ENCODE measurements at regions not wholly inside any gene's neighbourhood (a gene's known extent, or its start where the extent isn't known, plus 50 kb on each side); places are given as distances from the start of the nearest gene placed in this dataset.

- no peaks in the 10 kb centered on the region for H3F3A ChIP-seq (ENCODE audit: insufficient read depth)
- H3K9me3 ChIP-seq (ENCODE audit: insufficient read depth, low read length), result no peaks in the 10 kb centered on the region
- no peak overlapping the region for H3K4me3 ChIP-seq (ENCODE audit: insufficient read depth, low read length, poor library complexity, severe bottlenecking)
- no peaks in the 10 kb centered on the region for H3K9me2 ChIP-seq (replicated peaks; ENCODE audit: insufficient read depth, low read length)
- no peaks in the 10 kb centered on the region for H3K27me3 ChIP-seq (ENCODE audit: low read length)
- no peak overlapping the region for H3K4me2 ChIP-seq (ENCODE audit: low read depth, low read length, poor library complexity, severe bottlenecking)
- no peak overlapping the region for H3K9ac ChIP-seq (ENCODE audit: low read length)
- no peak overlapping the region for H2AFZ ChIP-seq (ENCODE audit: low read depth, low read length, severe bottlenecking)
- no peaks in the 10 kb centered on the region for H3K36me3 ChIP-seq (ENCODE audit: low read length)
- H3K79me2 ChIP-seq (ENCODE audit: insufficient read depth, low read length), result no peaks in the 10 kb centered on the region
- TF ChIP-seq EZH2phosphoT487 (conservative IDR thresholded peaks at IDR 0.05; ENCODE audit: low read length) (no peak), CTCF (IDR thresholded peaks at IDR 0.05; ENCODE audit: insufficient read depth, low read length, poor library complexity, severe bottlenecking) (no peak)
- no peak overlapping the region for H3K27ac ChIP-seq (ENCODE audit: low read depth, low read length)
- no peaks in the 10 kb centered on the region for H4K20me1 ChIP-seq (ENCODE audit: low read depth, low read length)
Observed at GRCh38 chr12:58496411-58497190, 423.7 kb downstream of the LRIG3 start.

DNA sequence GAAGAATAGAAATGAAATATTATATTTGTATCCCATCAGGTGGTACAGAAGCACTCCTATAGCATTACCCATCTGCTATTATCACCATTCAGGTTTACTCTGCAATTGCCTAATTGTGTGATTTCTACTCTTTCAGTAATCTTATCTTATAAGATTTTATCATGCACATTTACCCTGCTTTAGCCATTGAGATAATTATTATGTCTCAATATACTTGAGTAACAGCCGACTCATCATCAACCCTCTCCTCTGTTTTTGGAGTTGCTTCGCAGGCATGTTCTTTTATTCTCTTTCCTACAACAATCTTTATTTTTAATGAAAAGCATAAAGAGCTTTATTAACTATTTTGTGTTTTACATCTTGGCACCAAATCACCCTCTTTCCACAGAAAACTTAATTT lies 419.9 kb downstream of the LRIG3 start:
- Histone ChIP-seq H3K27ac (ENCODE audit: low read depth, low read length) (no peak overlapping the region), H3K79me2 (ENCODE audit: insufficient read depth, low read length) (no peaks in the 10 kb centered on the region), H3K36me3 (ENCODE audit: low read length) (no peaks in the 10 kb centered on the region), H3K9ac (ENCODE audit: low read length) (no peak overlapping the region), H3K4me2 (ENCODE audit: low read depth, low read length, poor library complexity, severe bottlenecking) (no peak overlapping the region), H3K27me3 (ENCODE audit: low read length) (no peaks in the 10 kb centered on the region), H2AFZ (ENCODE audit: low read depth, low read length, severe bottlenecking) (no peak overlapping the region), H4K20me1 (ENCODE audit: low read depth, low read length) (no peaks in the 10 kb centered on the region), H3K9me2 (replicated peaks; ENCODE audit: insufficient read depth, low read length) (no peaks in the 10 kb centered on the region), H3K9me3 (ENCODE audit: insufficient read depth, low read length) (no peaks in the 10 kb centered on the region), H3F3A (ENCODE audit: insufficient read depth) (no peaks in the 10 kb centered on the region), H3K4me3 (ENCODE audit: insufficient read depth, low read length, poor library complexity, severe bottlenecking) (no peak overlapping the region)
- TF ChIP-seq EZH2phosphoT487 (conservative IDR thresholded peaks at IDR 0.05; ENCODE audit: low read length) (no peak), CTCF (IDR thresholded peaks at IDR 0.05; ENCODE audit: insufficient read depth, low read length, poor library complexity, severe bottlenecking) (no peak)

DNA sequence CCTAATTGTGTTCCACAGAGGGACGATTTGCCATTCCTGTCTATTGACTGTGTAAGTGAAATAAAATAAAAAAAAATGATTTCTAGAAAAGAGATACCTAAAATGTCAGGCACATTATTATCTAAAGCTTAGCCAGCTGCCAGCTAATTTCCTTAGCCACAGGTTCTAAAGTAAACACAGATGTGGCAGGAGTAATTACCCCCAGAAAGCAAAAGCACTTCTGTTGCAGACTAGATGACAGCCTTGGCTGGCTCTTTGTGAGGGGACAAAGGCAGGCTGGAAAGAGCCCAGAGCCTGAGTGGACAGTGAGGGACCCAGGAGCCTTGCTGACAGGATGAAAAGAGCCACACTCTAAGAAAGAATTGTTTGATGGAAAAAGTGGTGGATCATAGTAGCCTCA lies 418.1 kb downstream of the LRIG3 start:
- no peaks in the 10 kb centered on the region for H4K20me1 ChIP-seq (ENCODE audit: low read depth, low read length)
- H3K36me3 ChIP-seq (ENCODE audit: low read length), result no peaks in the 10 kb centered on the region
- H3F3A ChIP-seq (ENCODE audit: insufficient read depth), result no peaks in the 10 kb centered on the region
- no peak overlapping the region for H3K4me3 ChIP-seq (ENCODE audit: insufficient read depth, low read length, poor library complexity, severe bottlenecking)
- H3K9me3 ChIP-seq (ENCODE audit: insufficient read depth, low read length), result no peaks in the 10 kb centered on the region
- no peak overlapping the region for H3K4me2 ChIP-seq (ENCODE audit: low read depth, low read length, poor library complexity, severe bottlenecking)
- no peaks in the 10 kb centered on the region for H3K9me2 ChIP-seq (replicated peaks; ENCODE audit: insufficient read depth, low read length)
- H3K9ac ChIP-seq (ENCODE audit: low read length), result no peak overlapping the region
- H3K79me2 ChIP-seq (ENCODE audit: insufficient read depth, low read length), result no peaks in the 10 kb centered on the region
- H3K27ac ChIP-seq (ENCODE audit: low read depth, low read length), result no peak overlapping the region
- TF ChIP-seq CTCF (IDR thresholded peaks at IDR 0.05; ENCODE audit: insufficient read depth, low read length, poor library complexity, severe bottlenecking) (no peak), EZH2phosphoT487 (conservative IDR thresholded peaks at IDR 0.05; ENCODE audit: low read length) (no peak)
- no peak overlapping the region for H2AFZ ChIP-seq (ENCODE audit: low read depth, low read length, severe bottlenecking)
- no peaks in the 10 kb centered on the region for H3K27me3 ChIP-seq (ENCODE audit: low read length)
